ENCODE measurements at regions not wholly inside any gene's neighbourhood (a gene's known extent, or its start where the extent isn't known, plus 50 kb on each side); places are given as distances from the start of the nearest gene placed in this dataset.

DNA sequence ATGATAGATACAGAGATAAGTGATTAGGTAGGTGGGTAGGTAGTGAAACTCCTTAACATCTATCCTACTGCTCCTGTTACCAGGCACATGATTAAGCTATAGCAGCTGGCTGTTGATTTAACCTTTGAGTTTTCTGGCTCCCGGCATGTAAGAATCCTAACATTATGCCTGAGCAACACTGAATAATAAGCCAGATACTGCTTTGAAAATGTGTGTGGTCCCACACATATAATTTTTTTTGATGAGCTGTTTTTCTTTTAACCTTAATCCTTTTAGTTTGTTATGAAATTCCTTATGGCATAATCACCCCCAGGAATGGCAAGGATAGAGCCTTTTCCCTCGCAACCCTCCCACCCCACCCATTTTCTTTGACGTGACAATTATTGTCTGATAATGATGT is 104.2 kb upstream of the NEUROD1 start:
- intact Hi-C loops (cut with DNase I; ENCODE audit: low total_unique reads): no loop called here
- H3K4me3 ChIP-seq: no peak overlapping the region
- no peaks in the 10 kb centered on the region for H3K4me1 ChIP-seq
- no peaks in the 10 kb centered on the region for H3K9me3 ChIP-seq
- no peaks in the 10 kb centered on the region for H3K36me3 ChIP-seq
- TF ChIP-seq, protein P1, sequence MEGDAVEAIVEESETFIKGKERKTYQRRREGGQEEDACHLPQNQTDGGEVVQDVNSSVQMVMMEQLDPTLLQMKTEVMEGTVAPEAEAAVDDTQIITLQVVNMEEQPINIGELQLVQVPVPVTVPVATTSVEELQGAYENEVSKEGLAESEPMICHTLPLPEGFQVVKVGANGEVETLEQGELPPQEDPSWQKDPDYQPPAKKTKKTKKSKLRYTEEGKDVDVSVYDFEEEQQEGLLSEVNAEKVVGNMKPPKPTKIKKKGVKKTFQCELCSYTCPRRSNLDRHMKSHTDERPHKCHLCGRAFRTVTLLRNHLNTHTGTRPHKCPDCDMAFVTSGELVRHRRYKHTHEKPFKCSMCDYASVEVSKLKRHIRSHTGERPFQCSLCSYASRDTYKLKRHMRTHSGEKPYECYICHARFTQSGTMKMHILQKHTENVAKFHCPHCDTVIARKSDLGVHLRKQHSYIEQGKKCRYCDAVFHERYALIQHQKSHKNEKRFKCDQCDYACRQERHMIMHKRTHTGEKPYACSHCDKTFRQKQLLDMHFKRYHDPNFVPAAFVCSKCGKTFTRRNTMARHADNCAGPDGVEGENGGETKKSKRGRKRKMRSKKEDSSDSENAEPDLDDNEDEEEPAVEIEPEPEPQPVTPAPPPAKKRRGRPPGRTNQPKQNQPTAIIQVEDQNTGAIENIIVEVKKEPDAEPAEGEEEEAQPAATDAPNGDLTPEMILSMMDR (IDR thresholded peaks at IDR 0.05): no peak
- TF ChIP-seq POLR2AphosphoS5 (IDR thresholded peaks at IDR 0.05): no peak
- TF ChIP-seq POLR2A (IDR thresholded peaks at IDR 0.05): no peak
- H3K27ac ChIP-seq: no peak overlapping the region
- DNase-seq (ENCODE audit: low spot score in 2 of 2): no peak
- H3K27me3 ChIP-seq: no peaks in the 10 kb centered on the region

DNA sequence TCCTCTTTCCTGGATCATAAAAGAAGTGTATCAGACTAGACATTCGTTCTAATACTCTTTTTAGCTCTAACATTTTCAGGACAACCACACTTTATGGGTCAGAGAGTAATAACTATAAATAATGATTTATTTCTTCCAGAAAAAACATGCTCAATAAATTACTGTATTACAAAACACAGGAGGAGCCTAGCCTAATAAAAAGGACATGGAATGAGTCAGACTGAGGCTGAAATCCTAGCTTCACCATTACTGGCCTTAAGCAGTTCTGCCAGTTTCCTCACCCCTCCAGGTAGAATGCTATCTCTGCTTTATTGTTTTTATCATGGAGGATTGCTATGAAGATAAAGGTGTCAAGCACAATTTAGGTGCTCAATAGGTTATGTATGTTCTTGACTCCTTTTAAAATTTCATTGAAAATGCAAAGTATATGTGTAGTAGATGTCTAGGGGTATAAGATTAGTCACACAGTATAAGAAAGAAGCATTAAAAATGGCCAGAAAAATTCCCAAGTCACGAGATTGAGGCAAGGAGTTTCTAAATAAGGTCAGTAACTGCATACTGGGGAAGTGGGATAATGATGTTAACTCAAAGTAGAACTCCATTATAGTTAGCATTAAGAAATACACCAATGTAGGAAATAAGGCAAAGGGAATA is 105.5 kb upstream of the NEUROD1 start:
- no peak overlapping the region for H3K4me3 ChIP-seq
- TF ChIP-seq POLR2AphosphoS5 (IDR thresholded peaks at IDR 0.05): no peak
- TF ChIP-seq, protein P1 (IDR thresholded peaks at IDR 0.05): no peak
- TF ChIP-seq POLR2A (IDR thresholded peaks at IDR 0.05): no peak
- intact Hi-C loops (cut with DNase I; ENCODE audit: low total_unique reads): no loop called here
- no peaks in the 10 kb centered on the region for H3K36me3 ChIP-seq
- DNase-seq (ENCODE audit: low spot score in 2 of 2): no peak
- no peaks in the 10 kb centered on the region for H3K9me3 ChIP-seq
- no peaks in the 10 kb centered on the region for H3K4me1 ChIP-seq
- no peak overlapping the region for H3K27ac ChIP-seq
- no peaks in the 10 kb centered on the region for H3K27me3 ChIP-seq

DNA sequence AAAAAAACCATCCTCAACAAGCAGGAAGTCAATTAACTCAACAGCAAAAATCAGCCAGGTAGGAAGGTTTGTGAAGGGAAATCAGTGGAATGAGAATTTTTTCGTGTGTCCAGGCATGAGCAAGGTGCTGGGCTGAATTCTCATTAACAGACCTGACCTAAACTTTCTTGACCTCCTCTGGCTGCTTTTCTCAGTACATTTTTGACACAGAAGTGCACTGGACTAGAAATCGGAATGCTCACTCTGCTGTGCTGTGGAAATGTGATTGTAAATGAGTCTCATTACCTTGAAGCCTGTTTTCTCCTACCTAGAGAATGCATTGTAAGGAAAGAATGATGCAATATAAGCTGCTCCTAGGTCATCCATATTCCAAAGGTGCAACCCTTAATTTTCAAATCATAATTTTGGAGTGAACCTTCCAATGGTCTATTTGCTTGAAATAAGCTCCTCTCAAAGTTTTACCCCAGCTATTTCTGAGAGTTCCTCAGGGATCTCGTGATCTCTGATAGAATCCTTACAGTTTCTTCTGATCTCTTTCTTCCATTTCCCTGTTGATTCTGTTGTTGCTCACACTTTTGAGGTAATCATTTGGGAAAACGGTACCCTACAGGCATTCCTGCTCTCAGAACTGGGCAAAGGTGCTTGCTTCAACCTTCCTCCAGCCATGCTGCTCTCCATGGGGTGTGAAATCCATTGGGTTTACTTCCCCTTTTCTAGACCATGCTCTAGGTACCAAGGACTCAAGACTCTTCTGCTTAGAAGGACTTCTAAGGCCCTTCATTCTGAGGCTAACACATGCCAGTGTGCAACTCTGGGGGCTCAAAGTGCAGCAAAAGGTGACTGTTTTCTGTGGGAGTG is 104.9 kb upstream of the ITPRID2 start:
- TF ChIP-seq, protein P1 (IDR thresholded peaks at IDR 0.05): no peak
- no peak for TF ChIP-seq POLR2A (IDR thresholded peaks at IDR 0.05)
- TF ChIP-seq POLR2AphosphoS5 (IDR thresholded peaks at IDR 0.05): no peak
- H3K9me3 ChIP-seq: no peaks in the 10 kb centered on the region
- no peaks in the 10 kb centered on the region for H3K4me1 ChIP-seq
- no peak overlapping the region for H3K4me3 ChIP-seq
- H3K27me3 ChIP-seq: no peaks in the 10 kb centered on the region
- intact Hi-C loops (cut with DNase I; ENCODE audit: low total_unique reads): no loop called here
- DNase-seq (ENCODE audit: low spot score in 2 of 2): no peak
- no peaks in the 10 kb centered on the region for H3K36me3 ChIP-seq
- no peak overlapping the region for H3K27ac ChIP-seq

DNA sequence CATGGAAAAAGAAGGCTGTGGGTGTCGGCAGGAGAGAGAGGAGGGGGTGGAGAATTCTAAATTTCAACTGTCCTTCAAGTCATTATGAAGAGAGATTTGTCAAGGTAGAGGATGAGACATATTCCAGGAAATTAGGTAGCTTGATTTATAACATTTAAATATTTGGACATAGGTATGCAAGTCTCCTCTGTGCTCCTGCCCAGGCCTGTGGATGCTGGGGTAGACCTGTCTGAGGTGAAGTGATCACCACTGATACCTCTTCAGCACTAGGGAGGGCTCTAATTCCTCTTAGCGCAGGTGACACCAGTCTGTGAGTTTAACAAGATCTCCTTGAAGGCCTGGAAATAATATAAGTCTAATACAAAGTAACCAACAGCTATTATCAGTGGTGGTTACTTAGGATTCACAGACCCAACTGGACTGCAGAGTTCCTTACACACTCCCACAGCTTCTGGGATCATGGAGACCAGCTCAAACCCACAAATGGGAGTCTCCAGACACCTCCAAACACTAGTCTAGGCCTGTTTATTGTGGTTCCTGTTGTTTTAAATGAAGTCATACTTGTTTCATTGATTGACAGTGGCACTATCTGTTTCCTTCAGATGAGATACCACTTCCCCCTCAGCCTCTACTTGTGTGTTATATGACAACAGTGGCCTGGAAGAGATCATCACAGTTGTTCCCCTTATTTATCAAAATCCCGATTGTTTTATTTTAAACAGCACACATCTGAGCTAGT is 104.1 kb upstream of the ITPRID2 start:
- intact Hi-C loops (cut with DNase I; ENCODE audit: low total_unique reads): no loop called here
- Histone ChIP-seq H3K27ac (no peak overlapping the region), H3K27me3 (no peaks in the 10 kb centered on the region), H3K4me1 (no peaks in the 10 kb centered on the region), H3K9me3 (no peaks in the 10 kb centered on the region), H3K4me3 (no peak overlapping the region), H3K36me3 (no peaks in the 10 kb centered on the region)
- DNase-seq (ENCODE audit: low spot score in 2 of 2): no peak
- TF ChIP-seq POLR2A (IDR thresholded peaks at IDR 0.05) (no peak), POLR2AphosphoS5 (IDR thresholded peaks at IDR 0.05) (no peak)
- TF ChIP-seq, protein P1 (IDR thresholded peaks at IDR 0.05): no peak
